ENCODE measurements at regions not wholly inside any gene's neighbourhood (a gene's known extent, or its start where the extent isn't known, plus 50 kb on each side); places are given as distances from the start of the nearest gene placed in this dataset.

DNA sequence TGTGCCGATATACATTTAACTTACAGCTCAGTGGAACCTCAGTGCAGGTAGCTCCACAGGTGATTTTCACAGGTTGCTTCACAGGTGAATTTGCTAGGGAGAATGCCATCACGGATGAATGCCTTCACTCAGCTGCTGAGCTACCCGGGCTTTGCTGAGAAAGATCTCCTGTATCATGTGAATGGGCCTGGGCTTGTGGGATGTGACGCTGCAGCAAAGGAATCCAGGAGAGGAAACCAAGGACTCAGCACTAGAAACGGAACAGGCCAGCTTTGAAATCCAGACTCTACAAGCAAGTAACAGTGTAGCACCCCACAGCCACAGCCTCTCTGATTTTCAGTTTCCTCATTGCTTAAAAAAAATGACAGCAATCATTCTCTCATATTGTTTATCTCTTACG, 271.4 kb upstream of the MAF start:
- Histone ChIP-seq H3K9me3 (no peaks in the 10 kb centered on the region), H3K4me3 (no peak overlapping the region), H3K27ac (replicated peaks in 1 of 4) (no peak overlapping the region), H3K36me3 (no peaks in the 10 kb centered on the region), H3K27me3 (no peaks in the 10 kb centered on the region), H3K4me1 (no peaks in the 10 kb centered on the region)
- intact Hi-C loops (cut with DNase I) = no loop called here
- peak; percentile 34 for DNase-seq (ENCODE audit: extremely low spot score)
- 87% methylated on average over 6 of the region's 6 CpGs for WGBS
- TF ChIP-seq, protein P1, sequence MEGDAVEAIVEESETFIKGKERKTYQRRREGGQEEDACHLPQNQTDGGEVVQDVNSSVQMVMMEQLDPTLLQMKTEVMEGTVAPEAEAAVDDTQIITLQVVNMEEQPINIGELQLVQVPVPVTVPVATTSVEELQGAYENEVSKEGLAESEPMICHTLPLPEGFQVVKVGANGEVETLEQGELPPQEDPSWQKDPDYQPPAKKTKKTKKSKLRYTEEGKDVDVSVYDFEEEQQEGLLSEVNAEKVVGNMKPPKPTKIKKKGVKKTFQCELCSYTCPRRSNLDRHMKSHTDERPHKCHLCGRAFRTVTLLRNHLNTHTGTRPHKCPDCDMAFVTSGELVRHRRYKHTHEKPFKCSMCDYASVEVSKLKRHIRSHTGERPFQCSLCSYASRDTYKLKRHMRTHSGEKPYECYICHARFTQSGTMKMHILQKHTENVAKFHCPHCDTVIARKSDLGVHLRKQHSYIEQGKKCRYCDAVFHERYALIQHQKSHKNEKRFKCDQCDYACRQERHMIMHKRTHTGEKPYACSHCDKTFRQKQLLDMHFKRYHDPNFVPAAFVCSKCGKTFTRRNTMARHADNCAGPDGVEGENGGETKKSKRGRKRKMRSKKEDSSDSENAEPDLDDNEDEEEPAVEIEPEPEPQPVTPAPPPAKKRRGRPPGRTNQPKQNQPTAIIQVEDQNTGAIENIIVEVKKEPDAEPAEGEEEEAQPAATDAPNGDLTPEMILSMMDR (IDR thresholded peaks at IDR 0.05) = no peak
- no peak for TF ChIP-seq EP300 (IDR thresholded peaks at IDR 0.05)
- no peak for TF ChIP-seq POLR2A (IDR thresholded peaks at IDR 0.05; ENCODE audit: low read depth)
- no peak for TF ChIP-seq POLR2AphosphoS5 (IDR thresholded peaks at IDR 0.05)

GRCh38 chr16:79870016-79870886, 269.7 kb upstream of the MAF start:
- H3K27ac ChIP-seq (replicated peaks in 1 of 4) = no peak overlapping the region
- TF ChIP-seq POLR2A (IDR thresholded peaks at IDR 0.05; ENCODE audit: low read depth) (no peak), EP300 (IDR thresholded peaks at IDR 0.05) (no peak), POLR2AphosphoS5 (IDR thresholded peaks at IDR 0.05) (no peak)
- TF ChIP-seq, protein P1 (IDR thresholded peaks at IDR 0.05) = no peak
- no peaks in the 10 kb centered on the region for H3K27me3 ChIP-seq
- 94% methylated on average over 16 of the region's 16 CpGs for WGBS
- H3K9me3 ChIP-seq = no peaks in the 10 kb centered on the region
- no peaks in the 10 kb centered on the region for H3K4me1 ChIP-seq
- intact Hi-C loops (cut with DNase I) = no loop called here
- DNase-seq (ENCODE audit: extremely low spot score) = peak; percentile 42
- H3K4me3 ChIP-seq = no peak overlapping the region
- H3K36me3 ChIP-seq = no peaks in the 10 kb centered on the region

DNA sequence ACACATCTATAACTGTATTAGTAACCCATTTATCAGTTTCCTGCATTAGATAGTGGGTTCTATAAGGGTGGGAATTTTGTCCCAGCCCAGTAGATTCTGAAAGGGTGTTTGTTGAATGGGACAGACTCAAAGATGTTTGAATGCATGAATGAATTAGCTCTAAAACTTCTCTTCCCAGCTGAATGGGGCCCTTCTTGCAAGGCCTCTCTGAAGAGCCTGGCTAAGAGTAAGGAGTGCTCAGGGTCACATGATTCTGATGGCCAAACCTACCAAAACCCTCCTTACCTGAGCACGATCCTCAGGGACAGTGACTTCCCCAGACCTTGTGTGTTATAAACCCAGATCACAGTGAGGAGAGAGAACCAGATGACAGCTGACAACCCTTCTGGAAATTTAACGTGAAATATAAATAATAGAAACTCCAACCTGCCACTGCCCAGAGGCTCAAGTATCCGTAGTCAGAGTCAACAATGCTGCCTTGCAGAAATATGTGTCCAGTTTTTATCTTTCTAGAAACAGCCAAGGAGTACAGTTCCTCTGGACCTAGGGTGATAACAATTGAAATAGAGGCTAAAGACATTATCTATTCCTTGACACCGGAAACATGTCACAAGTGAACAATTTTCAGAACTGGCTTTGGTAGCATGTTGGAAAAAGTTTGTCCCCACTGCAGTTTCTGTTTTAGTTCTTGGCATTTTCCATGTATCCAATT, 268.9 kb upstream of the MAF start:
- intact Hi-C loops (cut with DNase I) = no loop called here
- Histone ChIP-seq H3K27me3 (no peaks in the 10 kb centered on the region), H3K9me3 (no peaks in the 10 kb centered on the region), H3K4me3 (no peak overlapping the region), H3K27ac (replicated peaks in 1 of 4) (no peak overlapping the region), H3K4me1 (no peaks in the 10 kb centered on the region), H3K36me3 (no peaks in the 10 kb centered on the region)
- 72% methylated on average over 4 of the region's 4 CpGs for WGBS
- peak; percentile 39 for DNase-seq (ENCODE audit: extremely low spot score)
- no peak for TF ChIP-seq POLR2AphosphoS5 (IDR thresholded peaks at IDR 0.05)
- TF ChIP-seq, protein P1 (IDR thresholded peaks at IDR 0.05) = no peak
- no peak for TF ChIP-seq POLR2A (IDR thresholded peaks at IDR 0.05; ENCODE audit: low read depth)
- TF ChIP-seq EP300 (IDR thresholded peaks at IDR 0.05) = no peak

- H3K27ac ChIP-seq (replicated peaks in 1 of 4) = no peak overlapping the region
- intact Hi-C loops (cut with DNase I) = no loop called here
- 81% methylated on average over 2 of the region's 2 CpGs for WGBS
- H3K4me1 ChIP-seq = no peaks in the 10 kb centered on the region
- TF ChIP-seq POLR2AphosphoS5 (IDR thresholded peaks at IDR 0.05) (no peak), POLR2A (IDR thresholded peaks at IDR 0.05; ENCODE audit: low read depth) (no peak), EP300 (IDR thresholded peaks at IDR 0.05) (no peak)
- TF ChIP-seq, protein P1 (IDR thresholded peaks at IDR 0.05) = no peak
- no peaks in the 10 kb centered on the region for H3K27me3 ChIP-seq
- H3K9me3 ChIP-seq = no peaks in the 10 kb centered on the region
- DNase-seq (ENCODE audit: extremely low spot score) = peak; percentile 12
- H3K36me3 ChIP-seq = no peaks in the 10 kb centered on the region
- H3K4me3 ChIP-seq = no peak overlapping the region
These were observed 268.3 kb upstream of the MAF start for GRCh38 chr16:79868841-79869240.

Data from esophagus muscularis mucosa (tissue), 4 donors.